Lower leg skin (tissue), 3 donors: ENCODE measurements at regions not wholly inside any gene's neighbourhood (a gene's known extent, or its start where the extent isn't known, plus 50 kb on each side); places are given as distances from the start of the nearest gene placed in this dataset.

Source experiments
- POLR2A ChIP-seq, 2 donors: fragments of 450-650 bp; IDR thresholded peaks; one replicate each; pipeline ENCODE4 v1.6.1; 2016 to 2017; ENCODE audit warnings: antibody characterized with exemption in 2 of 2, mild to moderate bottlenecking in 1 of 2, moderate library complexity in 1 of 2
- TF ChIP-seq, protein P1 (sequence below), 3 donors: fragments of 450-650 bp; IDR thresholded peaks; one replicate each; pipeline ENCODE4 v1.5.1; 2016; ENCODE audit warnings: antibody characterized with exemption in 3 of 3, mild to moderate bottlenecking in 3 of 3, moderate library complexity in 2 of 3

DNA sequence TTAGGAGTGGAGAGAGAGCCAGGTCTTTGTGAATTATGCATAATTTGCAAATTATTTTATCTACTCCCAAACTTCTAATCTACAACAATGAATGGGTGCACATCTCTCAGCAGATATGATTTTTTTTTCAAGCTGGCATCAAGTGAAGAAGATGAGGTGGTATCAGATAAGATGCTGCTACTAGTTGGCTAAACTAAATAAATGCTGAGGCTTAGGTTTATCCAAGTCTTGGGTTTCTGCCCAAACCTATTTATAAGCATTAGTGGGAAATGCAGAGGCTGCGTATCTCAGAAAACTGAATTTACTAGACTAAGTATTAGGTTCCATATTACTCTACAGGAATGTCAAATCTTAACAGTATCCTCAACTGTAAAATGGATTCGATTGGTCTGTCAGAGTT, 703.0 kb upstream of the CELF2 start:
- TF ChIP-seq POLR2A (IDR thresholded peaks at IDR 0.05) = no peak
- TF ChIP-seq, protein P1, sequence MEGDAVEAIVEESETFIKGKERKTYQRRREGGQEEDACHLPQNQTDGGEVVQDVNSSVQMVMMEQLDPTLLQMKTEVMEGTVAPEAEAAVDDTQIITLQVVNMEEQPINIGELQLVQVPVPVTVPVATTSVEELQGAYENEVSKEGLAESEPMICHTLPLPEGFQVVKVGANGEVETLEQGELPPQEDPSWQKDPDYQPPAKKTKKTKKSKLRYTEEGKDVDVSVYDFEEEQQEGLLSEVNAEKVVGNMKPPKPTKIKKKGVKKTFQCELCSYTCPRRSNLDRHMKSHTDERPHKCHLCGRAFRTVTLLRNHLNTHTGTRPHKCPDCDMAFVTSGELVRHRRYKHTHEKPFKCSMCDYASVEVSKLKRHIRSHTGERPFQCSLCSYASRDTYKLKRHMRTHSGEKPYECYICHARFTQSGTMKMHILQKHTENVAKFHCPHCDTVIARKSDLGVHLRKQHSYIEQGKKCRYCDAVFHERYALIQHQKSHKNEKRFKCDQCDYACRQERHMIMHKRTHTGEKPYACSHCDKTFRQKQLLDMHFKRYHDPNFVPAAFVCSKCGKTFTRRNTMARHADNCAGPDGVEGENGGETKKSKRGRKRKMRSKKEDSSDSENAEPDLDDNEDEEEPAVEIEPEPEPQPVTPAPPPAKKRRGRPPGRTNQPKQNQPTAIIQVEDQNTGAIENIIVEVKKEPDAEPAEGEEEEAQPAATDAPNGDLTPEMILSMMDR (IDR thresholded peaks at IDR 0.05) = no peak
